K562 (cell line): ENCODE measurements at regions not wholly inside any gene's neighbourhood (a gene's known extent, or its start where the extent isn't known, plus 50 kb on each side); places are given as distances from the start of the nearest gene placed in this dataset.

Experiments
- ATAC-seq: fragments of 200-7000 bp; cut with Tn5 transposase; 3 replicates; pipeline ENCODE4 v1.9.1; 2020; ENCODE audit warnings: moderate library complexity
- BruUV-seq: library from RNA; stranded (reverse); fragments of 400-500 nt; replicated peaks from 2 replicates; lab custom pipeline; 2021; lab: Mats Ljungman, UMichigan
- CTCF ChIA-PET: fragments of 300-600 bp; formaldehyde crosslinking; extraction: SDS; loops from one replicate; lab custom pipeline; 2021; ENCODE audit warnings: low intra/inter-chr PET ratio; lab: Yijun Ruan, JAX
- POLR2A ChIA-PET: fragments of 300-600, 350-650 bp; sonication (Branson Sonifier 250); formaldehyde crosslinking; extraction: SDS; loops from one replicate; lab custom pipeline; 2021; ENCODE audit warnings: antibody characterized with exemption, inconsistent platforms; lab: Yijun Ruan, JAX
- DNase-seq, 4 experiments: peaks; one replicate each; pipeline versions ENCODE4 v3.0.0 to v3.0.0-alpha.2; 2011 to 2018; ENCODE audit warnings: low spot score in 3 of 4, mixed read lengths in 3 of 4; ENCODE audit errors: extremely low read depth in 1 of 4
- FAIRE-seq: peaks from 2 replicates; lab custom pipeline; 2011; peaks lifted over from hg19 to GRCh38; lab: Jason Lieb, UNC
- H2AFZ ChIP-seq: 2 replicates; pipeline ENCODE4 v1.6.0; 2011; ENCODE audit warnings: low read depth, low read length, control low read depth, inconsistent platforms
- H3K27ac ChIP-seq: fragments of 200-600 bp; 3 replicates; pipeline ENCODE4 v1.8.0; 2011; ENCODE audit warnings: low read depth, mild to moderate bottlenecking, control low read depth, inconsistent platforms, low read length, moderate library complexity, mixed read lengths; ENCODE audit errors: extremely low read depth
- H3K27me3 ChIP-seq, 2 experiments: fragments of 300-600 bp in 1 of 2; 2 replicates in 1 of 2; 3 replicates in 1 of 2; pipeline versions ENCODE4 v1.6.0 to v1.8.0; 2011; ENCODE audit warnings: inconsistent platforms in 2 of 2, low read length in 2 of 2, mild to moderate bottlenecking in 1 of 2, mixed read lengths in 1 of 2, moderate library complexity in 1 of 2; ENCODE audit not compliant: control insufficient read depth in 2 of 2, insufficient read depth in 2 of 2
- H3K36me3 ChIP-seq: fragments of 300-600 bp; 3 replicates; pipeline ENCODE4 v1.8.0; 2011; ENCODE audit warnings: mild to moderate bottlenecking, low read length, inconsistent platforms; ENCODE audit not compliant: control insufficient read depth, insufficient read depth
- H3K4me1 ChIP-seq, 2 experiments: fragments of 200-600 bp in 1 of 2; replicated peaks in 1 of 2; 2 replicates in 1 of 2; 3 replicates in 1 of 2; pipeline versions ENCODE4 v1.5.1 to v1.8.0; 2011; ENCODE audit warnings: inconsistent platforms in 2 of 2, low read length in 2 of 2, mild to moderate bottlenecking in 1 of 2, mixed read lengths in 1 of 2, moderate library complexity in 1 of 2; ENCODE audit not compliant: control insufficient read depth in 2 of 2, insufficient read depth in 2 of 2
- H3K4me2 ChIP-seq: 2 replicates; pipeline ENCODE4 v1.6.1; 2011; ENCODE audit warnings: low read length, control low read depth, inconsistent platforms, mixed read lengths; ENCODE audit not compliant: insufficient read depth
- H3K4me3 ChIP-seq: fragments of 200-600 bp; sonication (generic), shearing (Covaris generic); 2 replicates; pipeline ENCODE4 v1.5.1; 2016; ENCODE audit warnings: control low read depth, inconsistent platforms
- H3K79me2 ChIP-seq: fragments of 200-600 bp; 3 replicates; pipeline ENCODE4 v1.8.0; 2011; ENCODE audit warnings: low read length, inconsistent platforms; ENCODE audit not compliant: control insufficient read depth, insufficient read depth
- H3K9ac ChIP-seq, 2 experiments: 2 replicates each; pipeline versions ENCODE4 v1.6.0 to v1.6.1; 2011; ENCODE audit warnings: low read depth in 2 of 2, low read length in 2 of 2, control low read depth in 1 of 2, inconsistent platforms in 1 of 2, mild to moderate bottlenecking in 1 of 2, mixed read lengths in 1 of 2; ENCODE audit not compliant: insufficient read depth in 1 of 2
- H3K9me1 ChIP-seq: one replicate; pipeline ENCODE4 v1.6.0; 2011; ENCODE audit warnings: inconsistent platforms, mild to moderate bottlenecking, low read length, moderate library complexity; ENCODE audit not compliant: control insufficient read depth, insufficient read depth
- H3K9me3 ChIP-seq: replicated peaks from 2 replicates; pipeline ENCODE4 v1.5.1; 2011; ENCODE audit warnings: low read depth, low read length, inconsistent platforms; ENCODE audit not compliant: control insufficient read depth, insufficient read depth
- H4K20me1 ChIP-seq: replicated peaks from 2 replicates; pipeline ENCODE4 v1.6.1; 2011; ENCODE audit warnings: low read length, inconsistent platforms, mixed read lengths; ENCODE audit not compliant: control insufficient read depth, insufficient read depth
- CEBPG ChIP-seq, 3 experiments: fragments of 200-800 bp in 1 of 3; sonication (Bioruptor generic) in 1 of 3; sonication (generic) in 1 of 3; formaldehyde crosslinking in 1 of 3; IDR thresholded peaks in 2 of 3; conservative IDR thresholded peaks in 1 of 3; 2 replicates each; pipeline versions ENCODE4 v1.6.1 to v1.8.0; 2016 to 2022; ENCODE audit warnings: missing compliant biosample characterization in 2 of 3, missing genetic modification characterization in 2 of 3, mild to moderate bottlenecking in 1 of 3, missing genetic modification reagents in 1 of 3
- ZNF384 ChIP-seq: IDR thresholded peaks from 2 replicates; pipeline ENCODE4 v1.6.1; 2012; ENCODE audit warnings: low read depth, low read length, improper control_type of control experiment
- WGBS: fragments of 100-300 bp; shearing (Covaris generic); methylation state at CpG from one replicate; pipeline ENCODE4 v1.1.6; 2016; ENCODE audit warnings: low coverage, mixed read lengths; ENCODE audit not compliant: insufficient coverage; ENCODE audit errors: missing lambda C conversion rate; 5-methylcytosine and 5-hydroxymethylcytosine counted together
- in situ Hi-C: fragments of 300-500 bp; cut with MboI; formaldehyde crosslinking; loops from 4 replicates; pipeline ENCODE4 v1.15.0; 2018; ENCODE audit warnings: inconsistent platforms, mixed read lengths
- intact Hi-C: fragments of 100-400 bp; cut with micrococcal nuclease; formaldehyde crosslinking; loops from 2 replicates; pipeline ENCODE4 v1.14.2; 2022
- TF ChIP-seq, protein P1 (sequence below): fragments of 450-650 bp; formaldehyde crosslinking; IDR thresholded peaks from 2 replicates; pipeline ENCODE4 v1.4.0; 2022; ENCODE audit warnings: mild to moderate bottlenecking, moderate library complexity

DNA sequence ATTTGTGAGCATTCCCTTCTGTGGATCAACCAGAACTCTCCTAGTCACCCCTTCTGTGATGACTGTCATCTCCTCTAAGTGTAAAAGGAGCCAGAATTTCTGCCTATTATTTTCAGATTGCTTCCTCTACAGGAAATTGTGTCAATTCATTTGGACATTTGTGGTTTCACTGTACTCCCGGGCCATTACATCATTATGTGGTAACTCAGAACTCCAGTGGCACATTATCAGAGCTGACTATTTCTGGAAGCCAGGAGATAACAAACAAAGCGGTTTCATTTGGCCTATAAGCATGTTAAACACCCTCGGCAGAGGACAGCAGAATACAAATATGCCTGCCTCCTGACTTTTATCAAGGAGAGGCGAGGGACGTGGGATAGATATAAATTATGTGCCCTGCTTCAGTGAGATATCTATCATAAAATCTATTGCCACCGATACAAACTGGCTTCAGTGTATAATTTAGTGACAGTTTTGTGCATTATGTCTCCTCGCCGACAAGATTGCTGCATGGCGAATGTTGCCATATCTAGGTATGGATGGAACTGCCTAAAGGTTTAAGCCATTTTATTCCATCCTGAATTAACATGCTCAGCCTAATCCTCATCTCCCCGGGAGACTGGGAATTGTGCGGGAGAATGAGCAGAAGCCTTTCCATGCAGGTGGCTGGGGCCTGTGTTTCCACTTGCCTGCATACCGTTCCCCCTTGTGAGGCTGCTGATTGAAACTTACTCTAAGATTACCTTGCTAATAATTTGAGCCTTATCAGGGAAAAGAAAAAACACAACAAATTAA lies 193.4 kb upstream of the SEMA6D start:
- no peaks in the 10 kb centered on the region for H3K27me3 ChIP-seq
- H3K36me3 ChIP-seq: no peaks in the 10 kb centered on the region
- H3K27ac ChIP-seq: no peak overlapping the region
- H3K9me3 ChIP-seq: no peaks in the 10 kb centered on the region; the same call in 1 of the 2 replicates
- H3K4me1 ChIP-seq: no peaks in the 10 kb centered on the region
- no peak overlapping the region for H3K9ac ChIP-seq
- H3K9me1 ChIP-seq: no peaks in the 10 kb centered on the region
- H4K20me1 ChIP-seq: no peaks in the 10 kb centered on the region
- DNase-seq: no peak
- ATAC-seq: no peak
- intact Hi-C loops (no loop called here), in situ Hi-C loops (no loop called here)
- ChIA-PET POLR2A (no interaction called here), CTCF (no interaction called here)
- TF ChIP-seq, protein P1, sequence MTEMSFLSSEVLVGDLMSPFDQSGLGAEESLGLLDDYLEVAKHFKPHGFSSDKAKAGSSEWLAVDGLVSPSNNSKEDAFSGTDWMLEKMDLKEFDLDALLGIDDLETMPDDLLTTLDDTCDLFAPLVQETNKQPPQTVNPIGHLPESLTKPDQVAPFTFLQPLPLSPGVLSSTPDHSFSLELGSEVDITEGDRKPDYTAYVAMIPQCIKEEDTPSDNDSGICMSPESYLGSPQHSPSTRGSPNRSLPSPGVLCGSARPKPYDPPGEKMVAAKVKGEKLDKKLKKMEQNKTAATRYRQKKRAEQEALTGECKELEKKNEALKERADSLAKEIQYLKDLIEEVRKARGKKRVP: peak; percentile 66; the same call in 1 of the 2 replicates
- TF ChIP-seq CEBPG (CRISPR knock-in tag; IDR thresholded peaks at IDR 0.05) (no peak), CEBPG (tag; conservative IDR thresholded peaks at IDR 0.05 in 1 of 2, IDR thresholded peaks at IDR 0.05 in 1 of 2) (0 out of 4 replicates have a peak, but pooled peaks of 1 of the 2 experiments have one; percentile 31), ZNF384 (no peak)
- no peak for FAIRE-seq
- H3K4me3 ChIP-seq: no peak overlapping the region
- no TSS peak for BruUV-seq
- no peak overlapping the region for H3K4me2 ChIP-seq
- 0% methylated on average over 12 of the region's 12 CpGs for WGBS
- H3K79me2 ChIP-seq: no peaks in the 10 kb centered on the region
- no peak overlapping the region for H2AFZ ChIP-seq
